22Rv1 (cell line): ENCODE measurements at regions not wholly inside any gene's neighbourhood (a gene's known extent, or its start where the extent isn't known, plus 50 kb on each side); places are given as distances from the start of the nearest gene placed in this dataset.

Experiments
- H3K27ac ChIP-seq: fragments of 450-650 bp; 2 replicates; pipeline ENCODE4 v1.5.1; 2017
- ZFX ChIP-seq: fragments of 450-650 bp; IDR thresholded peaks from 2 replicates; pipeline ENCODE4 v1.6.1; 2017; ENCODE audit warnings: antibody characterized with exemption, borderline replicate concordance
- TF ChIP-seq, protein P1 (sequence below): fragments of 450-650 bp; IDR thresholded peaks from 2 replicates; pipeline ENCODE4 v1.5.1; 2017; ENCODE audit warnings: mild to moderate bottlenecking

DNA sequence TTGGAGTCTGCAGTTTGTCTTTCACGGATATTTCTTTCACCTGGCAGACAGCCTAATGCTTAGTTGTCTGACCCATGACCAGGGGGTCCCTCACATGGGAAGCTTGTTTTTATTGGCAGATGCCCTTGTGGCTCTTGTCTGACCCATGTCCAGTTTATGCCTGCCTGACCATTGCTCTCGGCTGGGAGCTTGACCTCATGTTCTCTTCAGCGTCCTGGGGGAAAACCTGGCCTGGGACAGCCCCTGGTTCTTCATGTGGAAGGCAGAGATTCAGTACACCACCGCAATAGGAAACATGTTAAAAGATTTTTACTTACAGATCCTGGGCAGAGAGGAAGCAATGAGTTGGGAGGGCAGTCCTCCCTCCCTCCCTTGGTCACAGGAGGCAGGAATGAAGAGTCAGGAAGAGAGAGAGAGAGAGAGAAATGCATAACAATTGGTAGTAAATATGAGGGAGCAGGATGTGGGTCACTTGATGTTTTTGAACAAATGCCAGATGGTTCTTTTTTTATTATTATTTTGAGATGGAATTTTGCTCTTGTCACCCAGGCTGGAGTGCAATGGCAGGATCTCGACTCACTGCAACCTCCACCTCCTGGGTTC, 302.7 kb upstream of the MYOCD start:
- TF ChIP-seq, protein P1, sequence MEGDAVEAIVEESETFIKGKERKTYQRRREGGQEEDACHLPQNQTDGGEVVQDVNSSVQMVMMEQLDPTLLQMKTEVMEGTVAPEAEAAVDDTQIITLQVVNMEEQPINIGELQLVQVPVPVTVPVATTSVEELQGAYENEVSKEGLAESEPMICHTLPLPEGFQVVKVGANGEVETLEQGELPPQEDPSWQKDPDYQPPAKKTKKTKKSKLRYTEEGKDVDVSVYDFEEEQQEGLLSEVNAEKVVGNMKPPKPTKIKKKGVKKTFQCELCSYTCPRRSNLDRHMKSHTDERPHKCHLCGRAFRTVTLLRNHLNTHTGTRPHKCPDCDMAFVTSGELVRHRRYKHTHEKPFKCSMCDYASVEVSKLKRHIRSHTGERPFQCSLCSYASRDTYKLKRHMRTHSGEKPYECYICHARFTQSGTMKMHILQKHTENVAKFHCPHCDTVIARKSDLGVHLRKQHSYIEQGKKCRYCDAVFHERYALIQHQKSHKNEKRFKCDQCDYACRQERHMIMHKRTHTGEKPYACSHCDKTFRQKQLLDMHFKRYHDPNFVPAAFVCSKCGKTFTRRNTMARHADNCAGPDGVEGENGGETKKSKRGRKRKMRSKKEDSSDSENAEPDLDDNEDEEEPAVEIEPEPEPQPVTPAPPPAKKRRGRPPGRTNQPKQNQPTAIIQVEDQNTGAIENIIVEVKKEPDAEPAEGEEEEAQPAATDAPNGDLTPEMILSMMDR, result no peak
- TF ChIP-seq ZFX, result no peak
- no peak overlapping the region for H3K27ac ChIP-seq

DNA sequence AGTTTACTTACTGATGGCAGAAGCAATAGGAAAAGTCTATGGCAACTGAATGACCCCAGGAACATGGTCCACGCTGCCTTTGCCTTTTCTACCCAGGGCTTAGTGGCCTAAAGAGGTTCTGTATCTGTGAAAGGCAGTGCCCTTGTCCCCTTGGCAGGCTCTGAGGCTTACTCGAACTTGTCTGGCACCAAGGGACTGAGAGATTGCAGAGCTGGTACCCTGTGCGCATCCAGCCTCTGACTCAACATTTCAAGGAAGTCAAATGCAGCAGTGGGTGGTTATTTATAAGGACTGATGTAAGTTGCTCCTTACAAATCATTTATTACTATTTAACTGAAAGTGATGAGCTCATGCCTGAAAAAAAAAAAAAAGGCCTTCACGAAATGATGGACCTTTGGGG, 299.9 kb upstream of the MYOCD start:
- H3K27ac ChIP-seq, result no peak overlapping the region
- TF ChIP-seq, protein P1, result no peak
- TF ChIP-seq ZFX, result no peak

DNA sequence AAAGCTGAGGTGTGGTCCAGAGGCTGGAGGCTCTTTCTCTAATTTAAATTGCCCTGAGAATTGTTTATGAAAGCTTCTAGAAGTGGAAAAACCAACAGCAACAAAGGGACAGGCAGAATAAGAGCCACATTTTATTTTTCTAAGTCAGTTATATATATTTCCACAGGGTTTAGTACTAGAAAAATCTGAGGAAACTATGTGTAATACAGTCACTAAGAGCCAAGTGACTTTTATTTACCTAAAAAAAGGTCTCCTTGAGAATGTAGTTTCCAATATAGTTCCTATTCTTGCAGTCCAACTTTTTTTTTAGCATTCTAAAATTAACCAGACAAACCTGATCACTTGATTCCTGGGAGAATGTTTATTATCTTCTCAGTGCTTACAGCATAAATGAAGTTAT, 296.6 kb upstream of the MYOCD start:
- TF ChIP-seq, protein P1, result no peak
- TF ChIP-seq ZFX, result no peak
- H3K27ac ChIP-seq, result no peak overlapping the region

DNA sequence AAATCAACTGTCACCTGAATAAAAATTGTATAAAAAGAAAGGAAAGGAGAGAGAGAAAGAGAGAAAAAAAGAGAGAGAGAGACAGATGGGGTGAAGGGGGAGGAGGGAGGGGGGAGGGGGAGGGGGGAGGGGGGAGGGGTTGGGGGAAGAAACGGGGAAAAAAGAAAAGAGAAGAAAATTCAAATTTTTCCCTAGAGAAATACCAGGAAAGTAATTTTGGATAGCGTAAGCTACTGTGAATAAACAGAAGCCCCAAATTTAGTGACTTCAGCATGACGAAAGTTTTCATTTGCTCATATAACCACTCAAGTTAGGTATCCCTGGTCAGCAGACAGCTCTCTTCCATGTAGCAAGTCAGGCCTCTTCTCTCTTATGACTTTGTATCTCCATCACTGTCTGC, 289.4 kb upstream of the MYOCD start:
- no peak overlapping the region for H3K27ac ChIP-seq
- TF ChIP-seq, protein P1, result no peak

DNA sequence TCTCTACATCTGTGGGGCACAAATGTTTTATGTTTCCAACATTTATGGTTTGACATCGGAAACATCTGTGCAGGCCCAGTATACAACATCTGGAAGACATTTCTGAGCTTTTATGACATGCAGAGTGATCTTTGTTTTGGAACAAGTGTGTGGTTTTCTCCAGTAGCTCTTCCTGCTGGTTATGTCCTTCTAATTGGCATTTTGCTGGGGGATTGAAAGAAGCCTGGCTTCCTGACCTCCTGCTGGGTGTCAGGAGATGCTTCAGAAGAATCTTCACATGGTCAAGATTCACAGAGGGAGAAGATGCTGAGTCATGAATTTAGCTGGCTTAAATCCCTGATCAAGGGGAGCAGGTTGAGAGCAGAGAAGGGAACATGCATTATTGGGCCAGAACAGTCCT, 279.5 kb upstream of the MYOCD start:
- H3K27ac ChIP-seq, result no peak overlapping the region
- TF ChIP-seq, protein P1, result no peak
- no peak for TF ChIP-seq ZFX

DNA sequence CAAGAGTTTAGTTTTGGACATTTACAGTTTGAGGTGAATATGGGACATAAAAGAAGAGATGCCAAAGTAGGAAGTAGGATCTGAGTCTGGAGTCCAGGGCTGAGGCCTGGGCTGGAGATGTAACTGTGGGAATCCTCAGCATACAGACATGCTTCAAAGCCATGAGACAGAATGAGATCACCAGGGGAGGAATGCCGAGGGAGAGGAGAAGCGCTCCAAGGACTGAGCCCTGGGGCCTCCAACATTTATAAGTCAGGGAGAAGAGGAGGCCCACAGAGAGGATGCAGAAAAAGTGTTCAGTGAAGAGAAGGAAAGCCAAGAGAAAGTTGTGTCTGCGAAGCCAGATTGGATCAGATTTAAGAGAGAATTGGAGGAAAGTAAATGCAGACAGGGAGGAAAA, 277.5 kb upstream of the MYOCD start:
- H3K27ac ChIP-seq, result no peak overlapping the region
- TF ChIP-seq, protein P1, result no peak
- TF ChIP-seq ZFX, result no peak

DNA sequence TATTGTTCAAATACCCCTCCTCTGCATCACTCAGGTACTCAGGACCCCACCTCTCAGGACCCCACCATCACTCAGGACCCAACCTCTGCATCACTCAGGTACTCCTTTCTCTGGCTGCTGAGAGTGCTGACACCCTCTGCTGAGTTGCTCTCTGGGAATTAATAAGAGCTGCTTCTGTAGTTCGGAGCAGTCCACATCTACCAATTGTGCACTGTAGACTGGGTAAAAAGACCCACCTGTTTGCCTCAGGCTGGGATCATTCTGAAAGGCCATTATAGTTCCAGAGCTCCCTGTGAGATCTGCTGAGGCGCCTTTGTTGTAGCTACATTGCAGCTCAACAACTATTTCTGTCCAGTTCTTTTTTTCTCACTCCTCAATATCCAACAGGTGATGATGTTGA, 276.3 kb upstream of the MYOCD start:
- TF ChIP-seq ZFX, result no peak
- TF ChIP-seq, protein P1, result no peak
- no peak overlapping the region for H3K27ac ChIP-seq
